ENCODE measurements at regions not wholly inside any gene's neighbourhood (a gene's known extent, or its start where the extent isn't known, plus 50 kb on each side); places are given as distances from the start of the nearest gene placed in this dataset.

GRCh38 chr7:34227525-34227924 lies 322.2 kb downstream of the BMPER start:
- TF ChIP-seq CTCF (conservative IDR thresholded peaks at IDR 0.05; ENCODE audit: low read depth, low read length) = no peak
- no peak for TF ChIP-seq EZH2 (IDR thresholded peaks at IDR 0.05; ENCODE audit: borderline replicate concordance, low read depth, low read length, poor library complexity, severe bottlenecking)

Data from A673 (cell line).